Brain microvascular endothelial cell (primary cell): ENCODE measurements at regions not wholly inside any gene's neighbourhood (a gene's known extent, or its start where the extent isn't known, plus 50 kb on each side); places are given as distances from the start of the nearest gene placed in this dataset.

Source experiments
- DNase-seq: peaks from one replicate; pipeline ENCODE4 v3.0.0-alpha.2; 2020
- H3K27ac ChIP-seq: fragments of 250-450 bp; sonication (Bioruptor Pico); 2 replicates; pipeline ENCODE4 v1.5.1; 2020; ENCODE audit warnings: mild to moderate bottlenecking, moderate library complexity
- H3K27me3 ChIP-seq: fragments of 250-450 bp; sonication (Bioruptor Pico); replicated peaks from 2 replicates; pipeline ENCODE4 v1.5.1; 2020; ENCODE audit warnings: mild to moderate bottlenecking
- H3K36me3 ChIP-seq: fragments of 250-450 bp; sonication (Bioruptor Pico); replicated peaks from 2 replicates; pipeline ENCODE4 v1.5.1; 2020; ENCODE audit warnings: mild to moderate bottlenecking
- H3K4me3 ChIP-seq: 2 replicates; pipeline ENCODE4 v1.5.1; 2011; ENCODE audit warnings: low read depth, mild to moderate bottlenecking, control low read depth, low read length, moderate library complexity
- in situ Hi-C: cut with HindIII; loops from 2 replicates; pipeline ENCODE4 v1.10.0; 2017; ENCODE audit warnings: low sequenced_read_pairs, low pct_ligation_motif_present
- TF ChIP-seq, protein P1 (sequence below): IDR thresholded peaks from 2 replicates; pipeline ENCODE4 v1.5.1; 2011; ENCODE audit warnings: low read depth, mild to moderate bottlenecking, moderate library complexity, low read length, control low read depth, inconsistent platforms; ENCODE audit errors: missing control alignments

GRCh38 chr13:109856350-109856749 is 70.0 kb upstream of the IRS2 start:
- in situ Hi-C loops: no loop called here
- Histone ChIP-seq H3K36me3 (no peaks in the 10 kb centered on the region), H3K4me3 (no peak overlapping the region), H3K27me3 (no peaks in the 10 kb centered on the region), H3K27ac (no peak overlapping the region)
- DNase-seq: no peak
- TF ChIP-seq, protein P1, sequence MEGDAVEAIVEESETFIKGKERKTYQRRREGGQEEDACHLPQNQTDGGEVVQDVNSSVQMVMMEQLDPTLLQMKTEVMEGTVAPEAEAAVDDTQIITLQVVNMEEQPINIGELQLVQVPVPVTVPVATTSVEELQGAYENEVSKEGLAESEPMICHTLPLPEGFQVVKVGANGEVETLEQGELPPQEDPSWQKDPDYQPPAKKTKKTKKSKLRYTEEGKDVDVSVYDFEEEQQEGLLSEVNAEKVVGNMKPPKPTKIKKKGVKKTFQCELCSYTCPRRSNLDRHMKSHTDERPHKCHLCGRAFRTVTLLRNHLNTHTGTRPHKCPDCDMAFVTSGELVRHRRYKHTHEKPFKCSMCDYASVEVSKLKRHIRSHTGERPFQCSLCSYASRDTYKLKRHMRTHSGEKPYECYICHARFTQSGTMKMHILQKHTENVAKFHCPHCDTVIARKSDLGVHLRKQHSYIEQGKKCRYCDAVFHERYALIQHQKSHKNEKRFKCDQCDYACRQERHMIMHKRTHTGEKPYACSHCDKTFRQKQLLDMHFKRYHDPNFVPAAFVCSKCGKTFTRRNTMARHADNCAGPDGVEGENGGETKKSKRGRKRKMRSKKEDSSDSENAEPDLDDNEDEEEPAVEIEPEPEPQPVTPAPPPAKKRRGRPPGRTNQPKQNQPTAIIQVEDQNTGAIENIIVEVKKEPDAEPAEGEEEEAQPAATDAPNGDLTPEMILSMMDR: no peak

- TF ChIP-seq, protein P1: no peak
- H3K36me3 ChIP-seq: no peaks in the 10 kb centered on the region
- no peak overlapping the region for H3K27ac ChIP-seq
- in situ Hi-C loops: no loop called here
- no peak overlapping the region for H3K4me3 ChIP-seq
- DNase-seq: no peak
- H3K27me3 ChIP-seq: no peaks in the 10 kb centered on the region
These were observed 66.8 kb upstream of the IRS2 start for GRCh38 chr13:109853153-109853552.

- TF ChIP-seq, protein P1: no peak
- Histone ChIP-seq H3K27me3 (no peaks in the 10 kb centered on the region), H3K36me3 (no peaks in the 10 kb centered on the region), H3K27ac (no peak overlapping the region), H3K4me3 (no peak overlapping the region)
- in situ Hi-C loops: no loop called here
- no peak for DNase-seq
These were observed 59.8 kb upstream of the IRS2 start for GRCh38 chr13:109846185-109846584.

DNA sequence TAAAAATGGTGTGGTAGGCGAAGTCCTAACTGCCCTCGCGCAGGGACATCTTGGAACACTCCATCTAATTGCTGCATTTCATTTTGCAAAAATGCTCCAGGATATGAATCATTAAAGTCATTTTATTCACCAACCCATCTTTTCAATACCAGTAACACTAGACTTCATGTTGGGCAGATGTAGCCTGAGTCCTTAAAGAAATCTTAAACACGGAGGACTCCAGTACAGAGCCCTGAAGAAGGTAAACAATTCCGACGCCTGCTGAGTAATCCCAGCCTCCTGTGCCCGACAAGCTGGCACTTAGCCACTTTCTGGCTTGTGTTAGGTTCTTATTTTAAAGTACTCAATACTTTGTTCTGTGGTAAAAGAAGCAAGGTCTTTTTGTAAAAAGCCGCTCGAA is 58.0 kb upstream of the IRS2 start:
- DNase-seq: no peak
- Histone ChIP-seq H3K27ac (no peak overlapping the region), H3K27me3 (no peaks in the 10 kb centered on the region), H3K4me3 (no peak overlapping the region), H3K36me3 (no peaks in the 10 kb centered on the region)
- TF ChIP-seq, protein P1: no peak
- in situ Hi-C loops: no loop called here

GRCh38 chr13:109843695-109844094 is 57.3 kb upstream of the IRS2 start:
- H3K27ac ChIP-seq: no peak overlapping the region
- no peak for DNase-seq
- TF ChIP-seq, protein P1: no peak
- H3K36me3 ChIP-seq: no peaks in the 10 kb centered on the region
- H3K27me3 ChIP-seq: no peaks in the 10 kb centered on the region
- in situ Hi-C loops: no loop called here
- H3K4me3 ChIP-seq: no peak overlapping the region

DNA sequence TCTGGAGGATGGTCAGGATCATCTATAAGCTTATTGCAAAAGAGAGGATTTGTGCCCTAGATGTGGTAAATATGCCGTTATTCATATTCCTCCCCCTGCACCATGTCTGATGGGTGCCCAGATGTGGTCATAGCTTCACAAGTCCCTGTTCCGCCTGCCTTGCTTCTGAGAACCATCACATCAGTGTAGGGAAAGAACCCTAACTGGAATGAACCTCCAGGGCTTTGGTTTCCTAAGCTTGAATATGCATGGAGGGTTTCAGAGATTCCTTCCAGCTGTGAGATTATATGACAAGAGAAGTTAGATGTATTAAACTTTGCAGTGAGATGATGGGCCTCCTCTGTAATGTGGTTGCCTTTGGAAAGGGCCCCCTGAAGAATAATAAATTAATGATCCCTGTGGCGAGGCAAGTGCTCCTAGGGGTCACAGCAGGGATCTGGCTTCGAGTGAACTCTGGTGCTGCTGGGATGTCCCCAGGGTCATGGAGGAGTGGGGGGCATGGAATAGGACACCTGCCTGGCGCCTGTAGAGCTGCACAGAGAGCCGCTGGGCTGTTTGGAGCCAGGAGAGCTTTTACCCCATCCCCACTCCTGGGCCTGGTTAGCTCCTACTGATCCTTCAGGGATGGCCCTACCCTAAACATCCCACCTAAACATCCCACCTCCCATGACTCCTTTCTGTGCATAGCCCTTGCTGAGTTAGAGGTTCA is 56.0 kb upstream of the IRS2 start:
- H3K4me3 ChIP-seq: no peak overlapping the region
- H3K27ac ChIP-seq: no peak overlapping the region
- H3K36me3 ChIP-seq: no peaks in the 10 kb centered on the region
- H3K27me3 ChIP-seq: no peaks in the 10 kb centered on the region
- in situ Hi-C loops: no loop called here
- TF ChIP-seq, protein P1: no peak
- no peak for DNase-seq
